DND-41 (cell line): ENCODE measurements at regions not wholly inside any gene's neighbourhood (a gene's known extent, or its start where the extent isn't known, plus 50 kb on each side); places are given as distances from the start of the nearest gene placed in this dataset.
A peak's percentile ranks its signal among the peaks of the same experiment; 100 is the strongest.

Experiments used
- ATAC-seq: fragments of 200-7000 bp; cut with Tn5 transposase; 3 replicates; pipeline ENCODE4 v1.9.1; 2021; ENCODE audit warnings: low read depth; ENCODE audit not compliant: insufficient read depth
- DNase-seq: peaks from one replicate; pipeline ENCODE4 v3.0.0-alpha.2; 2020
- H2AFZ ChIP-seq: 2 replicates; pipeline ENCODE4 v1.6.0; 2012; ENCODE audit warnings: low read depth, low read length
- H3K27ac ChIP-seq: 2 replicates; pipeline ENCODE4 v1.5.1; 2012; ENCODE audit warnings: low read length, inconsistent platforms
- H3K27me3 ChIP-seq: fragments of 200-600 bp; sonication (generic); 2 replicates; pipeline ENCODE4 v1.6.0; 2012; ENCODE audit warnings: low read length, mild to moderate bottlenecking, inconsistent platforms; ENCODE audit not compliant: insufficient read depth, poor library complexity
- H3K36me3 ChIP-seq: 2 replicates; pipeline ENCODE4 v1.5.1; 2012; ENCODE audit warnings: low read length, inconsistent platforms; ENCODE audit not compliant: insufficient read depth
- H3K4me1 ChIP-seq: 2 replicates; pipeline ENCODE4 v1.5.1; 2012; ENCODE audit warnings: mild to moderate bottlenecking, low read length; ENCODE audit not compliant: insufficient read depth
- H3K4me2 ChIP-seq: 2 replicates; pipeline ENCODE4 v1.6.0; 2012; ENCODE audit warnings: mild to moderate bottlenecking, moderate library complexity, low read length, inconsistent platforms; ENCODE audit not compliant: insufficient read depth
- H3K4me3 ChIP-seq, 2 experiments: fragments of 200-600 bp in 1 of 2; shearing (Covaris generic) in 1 of 2; 2 replicates each; pipeline ENCODE4 v1.5.1; 2012 to 2016; ENCODE audit warnings: inconsistent platforms in 2 of 2, low read length in 2 of 2, mild to moderate bottlenecking in 2 of 2, low read depth in 1 of 2, moderate library complexity in 1 of 2
- H3K79me2 ChIP-seq: 2 replicates; pipeline ENCODE4 v1.6.0; 2012; ENCODE audit warnings: low read length, inconsistent platforms; ENCODE audit not compliant: insufficient read depth
- H3K9ac ChIP-seq: 2 replicates; pipeline ENCODE4 v1.6.0; 2012; ENCODE audit warnings: low read depth, mild to moderate bottlenecking, inconsistent platforms, low read length, moderate library complexity
- H3K9me3 ChIP-seq: 2 replicates; pipeline ENCODE4 v1.5.1; 2012; ENCODE audit warnings: low read length, moderate library complexity, mild to moderate bottlenecking, inconsistent platforms; ENCODE audit not compliant: insufficient read depth, severe bottlenecking
- H4K20me1 ChIP-seq: 2 replicates; pipeline ENCODE4 v1.6.0; 2012; ENCODE audit warnings: low read length; ENCODE audit not compliant: insufficient read depth
- CTCF ChIP-seq: IDR thresholded peaks from 2 replicates; pipeline ENCODE4 v1.5.1; 2012; ENCODE audit warnings: borderline replicate concordance, low read length, moderate library complexity, mild to moderate bottlenecking; ENCODE audit not compliant: poor library complexity, severe bottlenecking; ENCODE audit errors: extremely low read depth
- EZH2 ChIP-seq: IDR thresholded peaks from 3 replicates; pipeline ENCODE4 v1.6.1; 2012; ENCODE audit warnings: borderline replicate concordance, low read depth, mild to moderate bottlenecking, moderate library complexity, low read length, inconsistent platforms; ENCODE audit not compliant: severe bottlenecking

- no peak overlapping the region for H2AFZ ChIP-seq
- H4K20me1 ChIP-seq: no peaks in the 10 kb centered on the region
- DNase-seq (no peak), ATAC-seq (peak; percentile 66; the same call in 2 of the 3 replicates)
- H3K9ac ChIP-seq: no peak overlapping the region
- no peaks in the 10 kb centered on the region for H3K36me3 ChIP-seq
- H3K27ac ChIP-seq: no peak overlapping the region
- H3K4me2 ChIP-seq: no peak overlapping the region
- H3K27me3 ChIP-seq: no peaks in the 10 kb centered on the region
- H3K4me3 ChIP-seq: no peak overlapping the region
- no peaks in the 10 kb centered on the region for H3K9me3 ChIP-seq
- no peak for TF ChIP-seq EZH2
- peak; percentile 45 for TF ChIP-seq CTCF
- H3K4me1 ChIP-seq: no peaks in the 10 kb centered on the region
- H3K79me2 ChIP-seq: no peaks in the 10 kb centered on the region
Observed at GRCh38 chr4:19224820-19225219, 1026.9 kb upstream of the SLIT2 start.

GRCh38 chr4:19216476-19216875, 1035.2 kb upstream of the SLIT2 start:
- Histone ChIP-seq H3K4me2 (no peak overlapping the region), H3K9ac (no peak overlapping the region), H2AFZ (no peak overlapping the region), H3K36me3 (no peaks in the 10 kb centered on the region), H3K4me1 (no peaks in the 10 kb centered on the region), H3K27me3 (no peaks in the 10 kb centered on the region), H4K20me1 (no peaks in the 10 kb centered on the region), H3K4me3 (no peak overlapping the region), H3K79me2 (no peaks in the 10 kb centered on the region), H3K27ac (no peak overlapping the region), H3K9me3 (no peaks in the 10 kb centered on the region)
- TF ChIP-seq EZH2: no peak
- DNase-seq: no peak
- no peak for ATAC-seq

GRCh38 chr4:19214591-19215186, 1037.0 kb upstream of the SLIT2 start:
- no peak overlapping the region for H3K4me2 ChIP-seq
- TF ChIP-seq CTCF (no peak), EZH2 (no peak)
- H3K9me3 ChIP-seq: no peaks in the 10 kb centered on the region
- no peak overlapping the region for H2AFZ ChIP-seq
- no peaks in the 10 kb centered on the region for H3K36me3 ChIP-seq
- DNase-seq (no peak), ATAC-seq (no peak)
- no peak overlapping the region for H3K9ac ChIP-seq
- H4K20me1 ChIP-seq: no peaks in the 10 kb centered on the region
- H3K4me1 ChIP-seq: no peaks in the 10 kb centered on the region
- H3K4me3 ChIP-seq: no peak overlapping the region
- H3K27ac ChIP-seq: no peak overlapping the region
- no peaks in the 10 kb centered on the region for H3K27me3 ChIP-seq
- H3K79me2 ChIP-seq: no peaks in the 10 kb centered on the region

- no peak overlapping the region for H3K4me3 ChIP-seq
- no peak for TF ChIP-seq EZH2
- no peak for TF ChIP-seq CTCF
- H3K4me1 ChIP-seq: no peaks in the 10 kb centered on the region
- H3K36me3 ChIP-seq: no peaks in the 10 kb centered on the region
- H4K20me1 ChIP-seq: no peaks in the 10 kb centered on the region
- H3K4me2 ChIP-seq: no peak overlapping the region
- H2AFZ ChIP-seq: no peak overlapping the region
- ATAC-seq (no peak), DNase-seq (no peak)
- no peaks in the 10 kb centered on the region for H3K9me3 ChIP-seq
- H3K27ac ChIP-seq: no peak overlapping the region
- no peaks in the 10 kb centered on the region for H3K79me2 ChIP-seq
- no peak overlapping the region for H3K9ac ChIP-seq
- no peaks in the 10 kb centered on the region for H3K27me3 ChIP-seq
Observed at GRCh38 chr4:19213388-19213787, 1038.3 kb upstream of the SLIT2 start.
